CD4-positive, alpha-beta memory T cell (primary cell): ENCODE measurements at regions not wholly inside any gene's neighbourhood (a gene's known extent, or its start where the extent isn't known, plus 50 kb on each side); places are given as distances from the start of the nearest gene placed in this dataset.
"Not testable (repeated sequence)": the region's sequence is repeated elsewhere in the genome, so short reads cannot be mapped to it uniquely, and the experiment has no call there.

ENCODE experiments used
- CTCF ChIA-PET: fragments of 350-600 bp; sonication (Branson Sonifier 250); formaldehyde crosslinking; loops from one replicate; lab custom pipeline; 2021; ENCODE audit warnings: inconsistent platforms; ENCODE audit not compliant: partially characterized antibody; lab: Charles Lee
- POLR2A ChIA-PET: fragments of 350-600 bp; sonication (Branson Sonifier 250); formaldehyde crosslinking; loops from one replicate; lab custom pipeline; 2021; ENCODE audit not compliant: partially characterized antibody; lab: Charles Lee
- DNase-seq, 5 donors: peaks; one replicate each; pipeline versions ENCODE4 v3.0.0 to v3.0.0-alpha.2; 2020 to 2022; ENCODE audit warnings: mixed read lengths in 1 of 5
- H3K27ac ChIP-seq: one replicate; pipeline ENCODE4 v1.7.0; 2013; ENCODE audit warnings: low read depth, low read length
- H3K27me3 ChIP-seq: 2 replicates; pipeline ENCODE4 v1.7.0; 2013; ENCODE audit warnings: mild to moderate bottlenecking, low read length, moderate library complexity; ENCODE audit not compliant: insufficient read depth
- H3K36me3 ChIP-seq: 2 replicates; pipeline ENCODE4 v1.7.0; 2013; ENCODE audit warnings: mild to moderate bottlenecking, low read length, moderate library complexity; ENCODE audit not compliant: insufficient read depth
- H3K4me1 ChIP-seq: 2 replicates; pipeline ENCODE4 v1.7.0; 2013; ENCODE audit warnings: mild to moderate bottlenecking, low read length, moderate library complexity; ENCODE audit not compliant: insufficient read depth
- H3K4me3 ChIP-seq, 2 donors: one replicate each; pipeline ENCODE4 v1.7.0; 2013; ENCODE audit warnings: low read length in 2 of 2, mild to moderate bottlenecking in 1 of 2
- H3K9me3 ChIP-seq, 2 donors: one replicate each; pipeline ENCODE4 v1.7.0; 2013; ENCODE audit warnings: low read length in 2 of 2, control low read depth in 1 of 2; ENCODE audit not compliant: control insufficient read depth in 1 of 2
- H3K27ac Mint-ChIP-seq, 7 donors: one replicate each; pipeline ENCODE4 v1.8.0; 2020 to 2021; ENCODE audit warnings: mixed read lengths in 7 of 7, mild to moderate bottlenecking in 6 of 7, inconsistent platforms in 3 of 7, moderate library complexity in 3 of 7
- H3K27me3 Mint-ChIP-seq, 2 donors: one replicate each; pipeline ENCODE4 v1.8.0; 2020 to 2021; ENCODE audit warnings: mixed read lengths in 2 of 2
- H3K36me3 Mint-ChIP-seq, 2 donors: one replicate each; pipeline ENCODE4 v1.8.0; 2020 to 2021; ENCODE audit warnings: mixed read lengths in 2 of 2, inconsistent platforms in 1 of 2, mild to moderate bottlenecking in 1 of 2
- H3K4me1 Mint-ChIP-seq, 4 donors: one replicate each; pipeline ENCODE4 v1.8.0; 2020 to 2021; ENCODE audit warnings: mixed read lengths in 4 of 4, mild to moderate bottlenecking in 1 of 4
- H3K4me3 Mint-ChIP-seq, 8 donors: one replicate each; pipeline ENCODE4 v1.8.0; 2020 to 2021; ENCODE audit warnings: mixed read lengths in 8 of 8, mild to moderate bottlenecking in 7 of 8, moderate library complexity in 6 of 8, inconsistent platforms in 3 of 8
- H3K9me3 Mint-ChIP-seq, 8 donors: one replicate each; pipeline ENCODE4 v1.8.0; 2020 to 2021; ENCODE audit warnings: mixed read lengths in 8 of 8, mild to moderate bottlenecking in 5 of 8, inconsistent platforms in 3 of 8, moderate library complexity in 1 of 8
- intact Hi-C: fragments of 100-400 bp; cut with micrococcal nuclease; formaldehyde crosslinking; loops from one replicate; pipeline ENCODE4 v1.15.1; 2023

- H3K36me3 ChIP-seq, H3K9me3 ChIP-seq, H3K27ac Mint-ChIP-seq, intact Hi-C loops, H3K4me3 ChIP-seq, H3K27me3 ChIP-seq, DNase-seq, H3K27ac ChIP-seq, H3K27me3 Mint-ChIP-seq, POLR2A ChIA-PET, H3K4me3 Mint-ChIP-seq, H3K9me3 Mint-ChIP-seq, H3K36me3 Mint-ChIP-seq, CTCF ChIA-PET: not testable (repeated sequence)
- peaks cover 16% of the 10 kb centered on the region for H3K4me1 ChIP-seq
- H3K4me1 Mint-ChIP-seq = peaks cover 4 to 17% (median 15%) of the 10 kb centered on the region in 4 donors
These were observed 843.1 kb downstream of the TMEM121 start for GRCh38 chr14:106369456-106369855.

- CTCF ChIA-PET = interaction anchor here (0.6 to 5.0 kb wide), 19 partner anchors 12 to 175 kb away, joined by 3 to 22 read pairs (median 4); no protein-coding TSS in a partner anchor
These were observed 846.7 kb downstream of the TMEM121 start for GRCh38 chr14:106372870-106373652.

GRCh38 chr14:106373653-106374110, 847.3 kb downstream of the TMEM121 start:
- H3K36me3 ChIP-seq, DNase-seq, H3K27ac ChIP-seq, H3K36me3 Mint-ChIP-seq, H3K9me3 ChIP-seq, H3K9me3 Mint-ChIP-seq, H3K27me3 Mint-ChIP-seq, POLR2A ChIA-PET, H3K27me3 ChIP-seq: not testable (repeated sequence)
- CTCF ChIA-PET = interaction anchor here (0.7 to 5.0 kb wide), 19 partner anchors 10 to 176 kb away, joined by 3 to 22 read pairs (median 4); no protein-coding TSS in a partner anchor
- intact Hi-C loops = loop anchor here (10.0 kb wide), 1 partner anchor 69 kb away; no protein-coding TSS in a partner anchor
- Histone ChIP-seq H3K4me3 (peak overlapping the region in 1 of 2 donors; percentile 21), H3K4me1 (peaks cover 17% of the 10 kb centered on the region)
- Mint-ChIP-seq H3K4me1 (peaks cover 4 to 24% (median 19%) of the 10 kb centered on the region in 4 donors), H3K4me3 (peak overlapping the region in 5 of 8 donors; percentile 6 to 74 (median 51)), H3K27ac (peak overlapping the region in 4 of 7 donors; percentile 10 to 62 (median 42))

More at GRCh38 chr14:106372870-106373652, 846.7 kb downstream of the TMEM121 start:
- Histone ChIP-seq H3K36me3 (no peaks in the 10 kb centered on the region), H3K9me3 (no peaks in the 10 kb centered on the region), H3K4me1 (peaks cover 17% of the 10 kb centered on the region), H3K27me3 (no peaks in the 10 kb centered on the region), H3K27ac (no peak overlapping the region), H3K4me3 (peak overlapping the region in 1 of 2 donors; percentile 21)
- no peaks in the 10 kb centered on the region for H3K36me3 Mint-ChIP-seq
- peaks cover 4 to 24% (median 19%) of the 10 kb centered on the region in 4 donors for H3K4me1 Mint-ChIP-seq
- peak overlapping the region in 7 of 8 donors; percentile 14 to 74 (median 45) for H3K4me3 Mint-ChIP-seq
- POLR2A ChIA-PET = interaction anchor here (1.7 kb wide), 1 partner anchor 22 kb away, joined by 4 read pairs; no protein-coding TSS in a partner anchor
- H3K27ac Mint-ChIP-seq = peak overlapping the region in 6 of 7 donors; percentile 9 to 73 (median 45)
- intact Hi-C loops = loop anchor here (10.0 kb wide), 1 partner anchor 68 kb away; no protein-coding TSS in a partner anchor
- H3K9me3 Mint-ChIP-seq = no peaks in the 10 kb centered on the region
- peak; percentile 65 to 78 (median 71) for DNase-seq
- H3K27me3 Mint-ChIP-seq = peaks cover 0 to 1% of the 10 kb centered on the region in 2 donors

- peaks cover 1 to 4% of the 10 kb centered on the region in 2 donors for H3K27me3 Mint-ChIP-seq
- Histone ChIP-seq H3K27ac (no peak overlapping the region), H3K4me1 (peaks cover 17% of the 10 kb centered on the region), H3K36me3 (no peaks in the 10 kb centered on the region), H3K4me3 (no peak overlapping the region), H3K9me3 (no peaks in the 10 kb centered on the region), H3K27me3 (no peaks in the 10 kb centered on the region)
- CTCF ChIA-PET = interaction anchor here (1.4 kb wide), 2 partner anchors 44 to 120 kb away, joined by 4 read pairs; no protein-coding TSS in a partner anchor
- no peaks in the 10 kb centered on the region for H3K36me3 Mint-ChIP-seq
- H3K4me1 Mint-ChIP-seq = peaks cover 6 to 24% (median 21%) of the 10 kb centered on the region in 4 donors
- no peaks in the 10 kb centered on the region for H3K9me3 Mint-ChIP-seq
- no peak for DNase-seq
- intact Hi-C loops = loop anchor here (10.0 kb wide), 1 partner anchor 73 kb away; no protein-coding TSS in a partner anchor
- H3K27ac Mint-ChIP-seq = no peak overlapping the region
- no peak overlapping the region for H3K4me3 Mint-ChIP-seq
- POLR2A ChIA-PET = no interaction called here
These were observed 851.0 kb downstream of the TMEM121 start for GRCh38 chr14:106377432-106377831.

GRCh38 chr14:106378191-106378590, 851.8 kb downstream of the TMEM121 start:
- H3K9me3 Mint-ChIP-seq = peaks cover 0 to 2% (median 0%) of the 10 kb centered on the region in 8 donors
- ChIA-PET CTCF (interaction anchor here (0.9 to 1.4 kb wide), 3 partner anchors 17 to 121 kb away, joined by 3 to 4 read pairs (median 4); no protein-coding TSS in a partner anchor), POLR2A (no interaction called here)
- Histone ChIP-seq H3K9me3 (no peaks in the 10 kb centered on the region), H3K27me3 (no peaks in the 10 kb centered on the region), H3K4me3 (no peak overlapping the region), H3K36me3 (no peaks in the 10 kb centered on the region), H3K4me1 (peaks cover 14% of the 10 kb centered on the region), H3K27ac (no peak overlapping the region)
- H3K4me1 Mint-ChIP-seq = peaks cover 2 to 20% (median 17%) of the 10 kb centered on the region in 4 donors
- H3K36me3 Mint-ChIP-seq = no peaks in the 10 kb centered on the region
- DNase-seq = peak in 3 of 5 donors; percentile 28 to 39 (median 33)
- intact Hi-C loops = loop anchor here (10.0 kb wide), 1 partner anchor 73 kb away; no protein-coding TSS in a partner anchor
- peaks cover 1 to 4% of the 10 kb centered on the region in 2 donors for H3K27me3 Mint-ChIP-seq
- H3K27ac Mint-ChIP-seq = no peak overlapping the region
- H3K4me3 Mint-ChIP-seq = no peak overlapping the region

- DNase-seq = no peak
- no peaks in the 10 kb centered on the region for H3K4me1 ChIP-seq
- no peaks in the 10 kb centered on the region for H3K9me3 ChIP-seq
- Mint-ChIP-seq H3K27me3 (peaks cover 1 to 4% of the 10 kb centered on the region in 2 donors), H3K4me3 (no peak overlapping the region), H3K36me3 (no peaks in the 10 kb centered on the region), H3K4me1 (peaks cover 0 to 5% (median under 1%) of the 10 kb centered on the region in 4 donors), H3K9me3 (peaks cover 0 to 2% (median 0%) of the 10 kb centered on the region in 8 donors), H3K27ac (no peak overlapping the region)
- CTCF ChIA-PET = interaction anchor here (1.3 kb wide), 1 partner anchor 9 kb away, joined by 3 read pairs; no protein-coding TSS in a partner anchor
- no peaks in the 10 kb centered on the region for H3K27me3 ChIP-seq
- no peak overlapping the region for H3K4me3 ChIP-seq
- intact Hi-C loops = no loop called here
- no peaks in the 10 kb centered on the region for H3K36me3 ChIP-seq
- POLR2A ChIA-PET = no interaction called here
- no peak overlapping the region for H3K27ac ChIP-seq
These were observed 854.4 kb downstream of the TMEM121 start for GRCh38 chr14:106380740-106381139.

GRCh38 chr14:106389186-106389585, 862.8 kb downstream of the TMEM121 start:
- H3K27ac Mint-ChIP-seq = peak overlapping the region in 1 of 7 donors; percentile 29
- H3K36me3 ChIP-seq, H3K4me3 ChIP-seq, POLR2A ChIA-PET, H3K9me3 ChIP-seq, H3K4me1 ChIP-seq, H3K36me3 Mint-ChIP-seq, DNase-seq, H3K27me3 ChIP-seq, H3K9me3 Mint-ChIP-seq, H3K27me3 Mint-ChIP-seq, intact Hi-C loops, H3K4me3 Mint-ChIP-seq, H3K27ac ChIP-seq: not testable (repeated sequence)
- CTCF ChIA-PET = interaction anchor here (2.1 kb wide), 1 partner anchor 16 kb away, joined by 5 read pairs; no protein-coding TSS in a partner anchor
- peaks cover 0 to 29% (median 16%) of the 10 kb centered on the region in 4 donors for H3K4me1 Mint-ChIP-seq
